H1 (cell line): ENCODE measurements at regions not wholly inside any gene's neighbourhood (a gene's known extent, or its start where the extent isn't known, plus 50 kb on each side); places are given as distances from the start of the nearest gene placed in this dataset.
A peak's percentile ranks its signal among the peaks of the same experiment; 100 is the strongest.

ENCODE experiments used
- CTCF ChIA-PET: fragments of 300-600 bp; sonication (Branson Sonifier 250); formaldehyde crosslinking; loops from one replicate; lab custom pipeline; 2021; ENCODE audit not compliant: partially characterized antibody; lab: Charles Lee
- POLR2A ChIA-PET: fragments of 300-600 bp; sonication (Branson Sonifier 250); formaldehyde crosslinking; loops from one replicate; lab custom pipeline; 2021; ENCODE audit warnings: inconsistent platforms; ENCODE audit not compliant: partially characterized antibody; lab: Charles Lee
- DNase-seq, 2 experiments: peaks; one replicate each; pipeline versions ENCODE4 v3.0.0 to v3.0.0-alpha.2; 2010 to 2022; ENCODE audit warnings: low spot score in 2 of 2, low read depth in 1 of 2, mixed read lengths in 1 of 2
- FAIRE-seq: peaks from 2 replicates; lab custom pipeline; 2011; peaks lifted over from hg19 to GRCh38; lab: Jason Lieb, UNC
- H2AFZ ChIP-seq: 2 replicates; pipeline ENCODE4 v1.8.1; 2012; ENCODE audit warnings: low read length, inconsistent platforms
- H2AK5ac ChIP-seq: 2 replicates; pipeline ENCODE4 v1.6.1; 2013; ENCODE audit warnings: low read depth, low read length
- H2BK120ac ChIP-seq: replicated peaks from 2 replicates; pipeline ENCODE3; 2013; ENCODE audit warnings: low read depth, low read length, inconsistent platforms
- H2BK12ac ChIP-seq: 2 replicates; pipeline ENCODE4 v1.6.1; 2013; ENCODE audit warnings: low read depth, low read length
- H2BK15ac ChIP-seq: 2 replicates; pipeline ENCODE4 v1.6.1; 2013; ENCODE audit warnings: low read length
- H2BK20ac ChIP-seq: 2 replicates; pipeline ENCODE4 v1.6.1; 2013; ENCODE audit warnings: low read length
- H2BK5ac ChIP-seq: 2 replicates; pipeline ENCODE4 v1.6.1; 2013; ENCODE audit warnings: low read depth, low read length
- H3K14ac ChIP-seq: 2 replicates; pipeline ENCODE4 v1.6.1; 2013; ENCODE audit warnings: inconsistent platforms; ENCODE audit not compliant: insufficient read length
- H3K18ac ChIP-seq: 2 replicates; pipeline ENCODE4 v1.6.1; 2013; ENCODE audit warnings: low read length; ENCODE audit errors: extremely low read depth
- H3K23ac ChIP-seq: 2 replicates; pipeline ENCODE4 v1.6.1; 2013; ENCODE audit warnings: inconsistent platforms; ENCODE audit not compliant: insufficient read length
- H3K23me2 ChIP-seq: 2 replicates; pipeline ENCODE4 v1.6.1; 2013; ENCODE audit warnings: low read depth, low read length
- H3K27ac ChIP-seq: 2 replicates; pipeline ENCODE4 v1.6.1; 2011; ENCODE audit warnings: low read depth, low read length, inconsistent platforms
- H3K27me3 ChIP-seq, 4 experiments: replicated peaks in 1 of 4; 1 replicate in 1 of 4; 2 replicates in 3 of 4; pipeline versions ENCODE4 v1.6.1 to v1.8.1; 2011 to 2013; ENCODE audit warnings: low read length in 3 of 4, mild to moderate bottlenecking in 3 of 4, inconsistent platforms in 2 of 4, mixed read lengths in 2 of 4, moderate library complexity in 1 of 4; ENCODE audit not compliant: control insufficient read depth in 3 of 4, insufficient read depth in 3 of 4; ENCODE audit errors: extremely low read depth in 1 of 4
- H3K36me3 ChIP-seq, 4 experiments: 2 replicates each; pipeline versions ENCODE4 v1.6.1 to v1.8.1; 2011 to 2013; ENCODE audit warnings: mild to moderate bottlenecking in 4 of 4, low read length in 3 of 4, moderate library complexity in 2 of 4, control low read depth in 1 of 4, inconsistent platforms in 1 of 4; ENCODE audit not compliant: insufficient read depth in 4 of 4, control insufficient read depth in 2 of 4
- H3K4ac ChIP-seq: replicated peaks from 2 replicates; pipeline ENCODE3; 2013; ENCODE audit warnings: low read length, low read depth, mixed read lengths, inconsistent platforms; ENCODE audit not compliant: insufficient read length
- H3K4me1 ChIP-seq, 4 experiments: replicated peaks in 1 of 4; 1 replicate in 1 of 4; 2 replicates in 3 of 4; pipeline versions ENCODE4 v1.6.1 to v1.8.1; 2011 to 2013; ENCODE audit warnings: low read length in 3 of 4, inconsistent platforms in 2 of 4, mixed read lengths in 1 of 4; ENCODE audit not compliant: insufficient read depth in 4 of 4, control insufficient read depth in 3 of 4
- H3K4me2 ChIP-seq, 2 experiments: 2 replicates each; pipeline versions ENCODE4 v1.6.1 to v1.8.1; 2011 to 2013; ENCODE audit warnings: low read depth in 2 of 2, low read length in 2 of 2, control low read depth in 1 of 2, inconsistent platforms in 1 of 2, mild to moderate bottlenecking in 1 of 2; ENCODE audit not compliant: insufficient read depth in 1 of 2
- H3K4me3 ChIP-seq, 4 experiments: fragments of 200-600, 300-600 bp in 1 of 4; sonication (generic), shearing (Covaris generic), sonication (Bioruptor Twin) in 1 of 4; 2 replicates each; pipeline versions ENCODE4 v1.5.1 to v1.8.1; 2011 to 2016; ENCODE audit warnings: low read length in 4 of 4, low read depth in 3 of 4, control low read depth in 2 of 4, inconsistent platforms in 2 of 4, mild to moderate bottlenecking in 2 of 4, mixed read lengths in 1 of 4, moderate library complexity in 1 of 4; ENCODE audit not compliant: insufficient read depth in 2 of 4; ENCODE audit errors: extremely low read depth in 1 of 4
- H3K56ac ChIP-seq: replicated peaks from 2 replicates; pipeline ENCODE3; 2013; ENCODE audit warnings: low read depth, mild to moderate bottlenecking, mixed read lengths, low read length, inconsistent platforms; ENCODE audit not compliant: insufficient read length
- H3K79me1 ChIP-seq: 2 replicates; pipeline ENCODE4 v1.6.1; 2013; ENCODE audit warnings: low read depth, low read length, control low read depth
- H3K79me2 ChIP-seq, 2 experiments: 2 replicates each; pipeline versions ENCODE4 v1.6.1 to v1.8.1; 2012 to 2013; ENCODE audit warnings: low read length in 2 of 2, mild to moderate bottlenecking in 2 of 2, inconsistent platforms in 1 of 2; ENCODE audit not compliant: insufficient read depth in 2 of 2, control insufficient read depth in 1 of 2
- H3K9ac ChIP-seq, 4 experiments: replicated peaks in 1 of 4; 1 replicate in 1 of 4; 2 replicates in 3 of 4; pipeline versions ENCODE4 v1.6.1 to v1.8.1; 2011 to 2013; ENCODE audit warnings: low read depth in 3 of 4, low read length in 3 of 4, control low read depth in 2 of 4, mild to moderate bottlenecking in 2 of 4, moderate library complexity in 2 of 4, inconsistent platforms in 1 of 4; ENCODE audit errors: extremely low read depth in 1 of 4
- H3K9me3 ChIP-seq, 2 experiments: 2 replicates each; pipeline versions ENCODE4 v1.6.1 to v1.8.1; 2012 to 2013; ENCODE audit warnings: mild to moderate bottlenecking in 2 of 2, moderate library complexity in 2 of 2, control low read depth in 1 of 2, inconsistent platforms in 1 of 2, low read depth in 1 of 2, low read length in 1 of 2, mixed read lengths in 1 of 2; ENCODE audit not compliant: insufficient read depth in 2 of 2
- H4K20me1 ChIP-seq, 2 experiments: replicated peaks in 1 of 2; 2 replicates each; pipeline versions ENCODE3 to v1.8.1; 2011 to 2013; ENCODE audit warnings: inconsistent platforms in 2 of 2, low read length in 2 of 2, mild to moderate bottlenecking in 1 of 2; ENCODE audit not compliant: insufficient read depth in 2 of 2, control insufficient read depth in 1 of 2
- H4K5ac ChIP-seq: 2 replicates; pipeline ENCODE4 v1.6.1; 2013; ENCODE audit warnings: low read length, low read depth, mixed read lengths, inconsistent platforms; ENCODE audit not compliant: insufficient read length
- H4K8ac ChIP-seq: 2 replicates; pipeline ENCODE4 v1.8.0; 2013; ENCODE audit warnings: mild to moderate bottlenecking, moderate library complexity, low read length, inconsistent platforms; ENCODE audit not compliant: insufficient read depth; ENCODE audit errors: extremely low read depth
- H4K91ac ChIP-seq: replicated peaks from 2 replicates; pipeline ENCODE3; 2013; ENCODE audit warnings: low read length, mixed read lengths, inconsistent platforms; ENCODE audit not compliant: insufficient read length
- ASH2L ChIP-seq: fragments of 200-600, 300-600 bp; sonication (generic); IDR thresholded peaks from one replicate; pipeline ENCODE4 v1.7.1; 2017; ENCODE audit warnings: low read length
- CTCF ChIP-seq, 3 experiments: IDR thresholded peaks; 1 replicate in 2 of 3; 2 replicates in 1 of 3; pipeline versions ENCODE4 v1.5.1 to v1.6.1; 2011; ENCODE audit warnings: low read length in 3 of 3, mild to moderate bottlenecking in 3 of 3, inconsistent platforms in 2 of 3, low read depth in 1 of 3, moderate library complexity in 1 of 3; ENCODE audit not compliant: insufficient read depth in 1 of 3; ENCODE audit errors: control extremely low read depth in 1 of 3
- GABPA ChIP-seq: IDR thresholded peaks from 2 replicates; pipeline ENCODE4 v1.6.1; 2011; ENCODE audit warnings: mild to moderate bottlenecking, low read length, moderate library complexity, borderline replicate concordance; ENCODE audit not compliant: insufficient read depth
- KDM4A ChIP-seq: IDR thresholded peaks from one replicate; pipeline ENCODE4 v1.7.1; 2012; ENCODE audit warnings: low read depth, mild to moderate bottlenecking, moderate library complexity, low read length, inconsistent platforms; ENCODE audit not compliant: severe bottlenecking
- NANOG ChIP-seq: IDR thresholded peaks from 2 replicates; pipeline ENCODE4 v1.6.1; 2011; ENCODE audit warnings: low read length, low read depth, mild to moderate bottlenecking, inconsistent platforms; ENCODE audit not compliant: insufficient read depth, poor library complexity, severe bottlenecking
- TAF7 ChIP-seq: optimal IDR thresholded peaks from 2 replicates; pipeline ENCODE3; 2011; ENCODE audit warnings: low read depth, mild to moderate bottlenecking, inconsistent platforms, low read length, moderate library complexity, borderline replicate concordance
- TBP ChIP-seq: IDR thresholded peaks from 2 replicates; pipeline ENCODE4 v1.6.1; 2011; ENCODE audit warnings: low read depth, low read length, improper control_type of control experiment
- WGBS, 2 experiments: shearing (Covaris generic) in 1 of 2; methylation state at CpG; one replicate each; pipeline versions ENCODE4 v1.1.6 to v1.1.7; 2013 to 2015; ENCODE audit warnings: low lambda C conversion rate in 2 of 2, mixed read lengths in 2 of 2, inconsistent platforms in 1 of 2, low coverage in 1 of 2, missing lambda C conversion rate in 1 of 2; ENCODE audit not compliant: insufficient replicate concordance in 2 of 2, insufficient coverage in 1 of 2, insufficient read length in 1 of 2; ENCODE audit errors: extremely low coverage in 1 of 2, missing lambda C conversion rate in 1 of 2; 5-methylcytosine and 5-hydroxymethylcytosine counted together

- POLR2A ChIA-PET: interaction anchor here (0.9 kb wide), 1 partner anchor 68 kb away, joined by 3 read pairs; no protein-coding TSS in a partner anchor
- Histone ChIP-seq H2BK5ac (peak overlapping the region; percentile 63; the same call in 1 of the 2 replicates), H2AFZ (no peak overlapping the region), H3K23me2 (no peaks in the 10 kb centered on the region), H2BK12ac (peak overlapping the region; percentile 86; the same call in 1 of the 2 replicates), H4K20me1 (no peaks in the 10 kb centered on the region), H3K79me2 (no peaks in the 10 kb centered on the region), H3K23ac (no peak overlapping the region), H3K4me3 (no peak overlapping the region), H3K4me1 (peaks cover 5 to 10% (median 8%) of the 10 kb centered on the region in 4 experiments; a peak in 6 of 7 replicates), H2BK120ac (no peak overlapping the region), H4K91ac (peak overlapping the region; percentile 71), H2AK5ac (no peak overlapping the region; the same call in 1 of the 2 replicates), H3K56ac (no peak overlapping the region), H3K14ac (no peak overlapping the region), H3K4me2 (no peak overlapping the region), H3K18ac (no peak overlapping the region; the same call in 1 of the 2 replicates), H3K27me3 (no peaks in the 10 kb centered on the region; a peak in 3 of 7 replicates), H2BK20ac (peak overlapping the region; percentile 99), H3K36me3 (peaks cover 0 to 4% (median 0%) of the 10 kb centered on the region in 4 experiments; a peak in 1 of 8 replicates), H3K9ac (no peak overlapping the region), H4K5ac (no peak overlapping the region), H3K79me1 (no peaks in the 10 kb centered on the region), H3K9me3 (peaks cover 0 to 3% of the 10 kb centered on the region in 2 experiments; a peak in 1 of 4 replicates), H3K27ac (no peak overlapping the region), H3K4ac (no peak overlapping the region), H2BK15ac (no peak overlapping the region), H4K8ac (no peak overlapping the region)
- WGBS, 2 experiments: 87% methylated on average over 3 of the region's 3 CpGs; no CpG with 5 or more reads in 1 of the 2 experiments
- CTCF ChIA-PET: interaction anchor here (0.8 kb wide), 1 partner anchor 57 kb away, joined by 3 read pairs; no protein-coding TSS in a partner anchor
- DNase-seq (no peak), FAIRE-seq (no peak)
- TF ChIP-seq CTCF (IDR thresholded peaks at IDR 0.05; ENCODE audit: control extremely low read depth in 1 of 3, insufficient read depth in 1 of 3, low read depth in 1 of 3, low read length in 3 of 3): no peak
- TF ChIP-seq NANOG: no peak
- TF ChIP-seq ASH2L: no peak
- TF ChIP-seq TBP: no peak
- no peak for TF ChIP-seq TAF7
- no peak for TF ChIP-seq KDM4A
- TF ChIP-seq GABPA: no peak
These were observed 156.2 kb downstream of the CDC5L start for GRCh38 chr6:44543664-44544063.
